BLaER1 treated with 17β-estradiol and CSF1 and Interleukin-3, amounts not matched to agents 10 nM and 100 nM (cell line): ENCODE measurements at regions not wholly inside any gene's neighbourhood (a gene's known extent, or its start where the extent isn't known, plus 50 kb on each side); places are given as distances from the start of the nearest gene placed in this dataset.

Experiments used
- H3K27ac ChIP-seq, 11 experiments: shearing (Covaris generic); formaldehyde crosslinking; 2 replicates each; pipeline ENCODE4 v1.8.1; 2022
- H3K27me3 ChIP-seq, 11 experiments: shearing (Covaris generic); formaldehyde crosslinking; 2 replicates each; pipeline ENCODE4 v1.8.1; 2022
- H3K36me3 ChIP-seq, 11 experiments: shearing (Covaris generic); formaldehyde crosslinking; 2 replicates each; pipeline ENCODE4 v1.8.1; 2022
- H3K4me1 ChIP-seq, 10 experiments: shearing (Covaris generic); formaldehyde crosslinking; 2 replicates each; pipeline ENCODE4 v1.8.1; 2022
- H3K4me2 ChIP-seq, 11 experiments: shearing (Covaris generic); formaldehyde crosslinking; 2 replicates each; pipeline ENCODE4 v1.8.1; 2022
- H3K4me3 ChIP-seq, 10 experiments: shearing (Covaris generic); formaldehyde crosslinking; 2 replicates each; pipeline ENCODE4 v1.8.1; 2022
- H3K9ac ChIP-seq, 11 experiments: shearing (Covaris generic); formaldehyde crosslinking; 2 replicates each; pipeline ENCODE4 v1.8.1; 2022
- H3K9me3 ChIP-seq, 11 experiments: shearing (Covaris generic); formaldehyde crosslinking; replicated peaks in 1 of 11; 2 replicates each; pipeline ENCODE4 v1.8.1; 2022
- H4K20me1 ChIP-seq, 11 experiments: shearing (Covaris generic); formaldehyde crosslinking; 2 replicates each; pipeline ENCODE4 v1.8.1; 2022
- Cebpa-rat ChIP-seq, 11 experiments: shearing (Covaris generic); IDR thresholded peaks; 2 replicates each; pipeline ENCODE4 v1.8.1; 2022

GRCh38 chr16:85257483-85257882 lies 145.2 kb upstream of the CIBAR2 start:
- H3K27ac ChIP-seq, result peak overlapping the region in 1 of 11 experiments; percentile 80; a peak in 2 of 22 replicates
- no peaks in the 10 kb centered on the region for H3K9me3 ChIP-seq
- no peak overlapping the region for H3K4me3 ChIP-seq
- H3K4me2 ChIP-seq, result peak overlapping the region in 9 of 11 experiments; percentile 83 to 99 (median 94); a peak in 15 of 22 replicates
- TF ChIP-seq Cebpa-rat (IDR thresholded peaks at IDR 0.05), result no peak
- H3K9ac ChIP-seq, result peak overlapping the region in 1 of 11 experiments; percentile 78; a peak in 1 of 22 replicates
- H4K20me1 ChIP-seq, result peaks cover 0 to 37% (median 0%) of the 10 kb centered on the region in 11 experiments; a peak in 6 of 22 replicates
- H3K27me3 ChIP-seq, result peaks cover 0 to 54% (median 0%) of the 10 kb centered on the region in 11 experiments; a peak in 7 of 22 replicates
- H3K36me3 ChIP-seq, result no peaks in the 10 kb centered on the region
- peaks cover 39 to 92% (median 81%) of the 10 kb centered on the region in 10 experiments for H3K4me1 ChIP-seq

GRCh38 chr16:85258166-85258565 lies 145.9 kb upstream of the CIBAR2 start:
- Histone ChIP-seq H3K4me1 (peaks cover 42 to 92% (median 81%) of the 10 kb centered on the region in 10 experiments), H3K27me3 (peaks cover 0 to 61% (median 0%) of the 10 kb centered on the region in 11 experiments; a peak in 7 of 22 replicates), H3K9ac (peak overlapping the region in 8 of 11 experiments; percentile 32 to 78 (median 57); a peak in 13 of 22 replicates), H3K9me3 (no peaks in the 10 kb centered on the region), H3K4me3 (peak overlapping the region in 4 of 10 experiments; percentile 26 to 47 (median 30); a peak in 6 of 20 replicates), H4K20me1 (peaks cover 0 to 43% (median 0%) of the 10 kb centered on the region in 11 experiments; a peak in 6 of 22 replicates), H3K27ac (peak overlapping the region in 6 of 11 experiments; percentile 33 to 81 (median 72); a peak in 13 of 22 replicates), H3K4me2 (peak overlapping the region; percentile 52 to 99 (median 93)), H3K36me3 (no peaks in the 10 kb centered on the region)
- no peak for TF ChIP-seq Cebpa-rat (IDR thresholded peaks at IDR 0.05)

GRCh38 chr16:85258629-85259028 lies 146.4 kb upstream of the CIBAR2 start:
- H3K9ac ChIP-seq, result peak overlapping the region in 8 of 11 experiments; percentile 32 to 78 (median 57); a peak in 13 of 22 replicates
- peaks cover 0 to 66% (median 0%) of the 10 kb centered on the region in 11 experiments; a peak in 7 of 22 replicates for H3K27me3 ChIP-seq
- peak overlapping the region in 6 of 11 experiments; percentile 33 to 81 (median 72); a peak in 13 of 22 replicates for H3K27ac ChIP-seq
- H3K4me3 ChIP-seq, result peak overlapping the region in 5 of 10 experiments; percentile 4 to 47 (median 28); a peak in 7 of 20 replicates
- TF ChIP-seq Cebpa-rat (IDR thresholded peaks at IDR 0.05), result no peak
- H3K4me2 ChIP-seq, result peak overlapping the region; percentile 52 to 99 (median 93)
- H3K9me3 ChIP-seq, result no peaks in the 10 kb centered on the region
- peaks cover 0 to 40% (median 0%) of the 10 kb centered on the region in 11 experiments; a peak in 7 of 22 replicates for H4K20me1 ChIP-seq
- H3K4me1 ChIP-seq, result peaks cover 46 to 92% (median 81%) of the 10 kb centered on the region in 10 experiments
- no peaks in the 10 kb centered on the region for H3K36me3 ChIP-seq

GRCh38 chr16:85259115-85259831 lies 147.0 kb upstream of the CIBAR2 start:
- Histone ChIP-seq H4K20me1 (peaks cover 0 to 37% (median 0%) of the 10 kb centered on the region in 11 experiments; a peak in 6 of 22 replicates), H3K9ac (peak overlapping the region in 8 of 11 experiments; percentile 32 to 78 (median 57); a peak in 13 of 22 replicates), H3K4me3 (peak overlapping the region in 5 of 10 experiments; percentile 4 to 48 (median 31); a peak in 8 of 20 replicates), H3K4me1 (peaks cover 46 to 92% (median 84%) of the 10 kb centered on the region in 10 experiments), H3K27ac (peak overlapping the region in 6 of 11 experiments; percentile 33 to 81 (median 72); a peak in 11 of 22 replicates), H3K9me3 (no peaks in the 10 kb centered on the region), H3K36me3 (no peaks in the 10 kb centered on the region), H3K27me3 (peaks cover 0 to 71% (median 0%) of the 10 kb centered on the region in 11 experiments; a peak in 7 of 22 replicates), H3K4me2 (peak overlapping the region; percentile 52 to 99 (median 93))
- TF ChIP-seq Cebpa-rat (IDR thresholded peaks at IDR 0.05), result no peak

GRCh38 chr16:85259832-85260167 lies 147.5 kb upstream of the CIBAR2 start:
- Histone ChIP-seq H3K27me3 (peaks cover 0 to 71% (median 0%) of the 10 kb centered on the region in 11 experiments; a peak in 7 of 22 replicates), H3K4me1 (peaks cover 46 to 92% (median 86%) of the 10 kb centered on the region in 10 experiments)

GRCh38 chr16:85261204-85261603 lies 148.9 kb upstream of the CIBAR2 start:
- Histone ChIP-seq H3K27ac (peak overlapping the region in 6 of 11 experiments; percentile 32 to 81 (median 72); a peak in 11 of 22 replicates), H3K9ac (peak overlapping the region in 5 of 11 experiments; percentile 11 to 78 (median 70); a peak in 10 of 22 replicates), H3K4me1 (peaks cover 56 to 100% (median 100%) of the 10 kb centered on the region in 10 experiments), H4K20me1 (peaks cover 0 to 49% (median 0%) of the 10 kb centered on the region in 11 experiments; a peak in 6 of 22 replicates), H3K4me3 (peak overlapping the region in 1 of 10 experiments; percentile 2; a peak in 1 of 20 replicates), H3K36me3 (no peaks in the 10 kb centered on the region), H3K9me3 (no peaks in the 10 kb centered on the region), H3K27me3 (peaks cover 0 to 71% (median 0%) of the 10 kb centered on the region in 11 experiments; a peak in 7 of 22 replicates), H3K4me2 (peak overlapping the region; percentile 51 to 99 (median 93); a peak in 21 of 22 replicates)
- TF ChIP-seq Cebpa-rat (IDR thresholded peaks at IDR 0.05), result no peak

More at GRCh38 chr16:85259832-85260167, 147.5 kb upstream of the CIBAR2 start:
- H3K4me2 ChIP-seq, result peak overlapping the region; percentile 52 to 99 (median 93)
- H3K27ac ChIP-seq, result peak overlapping the region in 7 of 11 experiments; percentile 33 to 81 (median 66); a peak in 11 of 22 replicates
- no peak for TF ChIP-seq Cebpa-rat (IDR thresholded peaks at IDR 0.05)
- peak overlapping the region in 4 of 10 experiments; percentile 28 to 48 (median 39); a peak in 4 of 20 replicates for H3K4me3 ChIP-seq
- peaks cover 0 to 39% (median 0%) of the 10 kb centered on the region in 11 experiments; a peak in 6 of 22 replicates for H4K20me1 ChIP-seq
- H3K9ac ChIP-seq, result peak overlapping the region in 5 of 11 experiments; percentile 47 to 78 (median 70); a peak in 11 of 22 replicates
- H3K9me3 ChIP-seq, result no peaks in the 10 kb centered on the region
- no peaks in the 10 kb centered on the region for H3K36me3 ChIP-seq

GRCh38 chr16:85261657-85262557 lies 149.6 kb upstream of the CIBAR2 start:
- Histone ChIP-seq H3K4me1 (peaks cover 59 to 100% (median 100%) of the 10 kb centered on the region in 10 experiments), H3K4me3 (peak overlapping the region in 1 of 10 experiments; percentile 2; a peak in 1 of 20 replicates), H3K4me2 (peak overlapping the region; percentile 51 to 99 (median 93)), H3K27me3 (peaks cover 0 to 73% (median 0%) of the 10 kb centered on the region in 11 experiments; a peak in 7 of 22 replicates), H3K9ac (peak overlapping the region in 6 of 11 experiments; percentile 3 to 78 (median 66); a peak in 12 of 22 replicates), H3K27ac (peak overlapping the region in 6 of 11 experiments; percentile 32 to 81 (median 72); a peak in 12 of 22 replicates), H4K20me1 (peaks cover 0 to 51% (median 0%) of the 10 kb centered on the region in 11 experiments; a peak in 6 of 22 replicates), H3K9me3 (no peaks in the 10 kb centered on the region), H3K36me3 (no peaks in the 10 kb centered on the region)
- TF ChIP-seq Cebpa-rat (IDR thresholded peaks at IDR 0.05), result no peak
